Upper lobe of right lung (tissue), 1 donor: ENCODE measurements at regions not wholly inside any gene's neighbourhood (a gene's known extent, or its start where the extent isn't known, plus 50 kb on each side); places are given as distances from the start of the nearest gene placed in this dataset.

ENCODE experiments used
- ATAC-seq: fragments of 200-7000 bp; cut with Tn5 transposase; one replicate; pipeline ENCODE4 v1.9.1; 2020; ENCODE audit warnings: mild to moderate bottlenecking, moderate library complexity
- DNase-seq: peaks from one replicate; pipeline ENCODE4 v3.0.0-alpha.2; 2020
- H3K27ac ChIP-seq: fragments of 200-600 bp; one replicate; pipeline ENCODE4 v1.8.0; 2022
- H3K27me3 ChIP-seq: fragments of 200-600 bp; one replicate; pipeline ENCODE4 v1.8.0; 2022; ENCODE audit warnings: mild to moderate bottlenecking
- H3K36me3 ChIP-seq: fragments of 200-600 bp; one replicate; pipeline ENCODE4 v1.8.0; 2022
- H3K4me1 ChIP-seq: fragments of 200-600 bp; one replicate; pipeline ENCODE4 v1.8.0; 2022
- H3K4me3 ChIP-seq: fragments of 200-600 bp; one replicate; pipeline ENCODE4 v1.8.0; 2022; ENCODE audit warnings: mild to moderate bottlenecking
- H3K9me3 ChIP-seq: fragments of 200-600 bp; one replicate; pipeline ENCODE4 v1.8.0; 2022
- CTCF ChIP-seq: fragments of 200-600 bp; IDR thresholded peaks from one replicate; pipeline ENCODE4 v1.8.0; 2022; ENCODE audit warnings: antibody characterized with exemption
- intact Hi-C: fragments of 100-400 bp; cut with DNase I; formaldehyde crosslinking; loops from one replicate; pipeline ENCODE4 v1.11.0; 2022
- donor health status: DM: no; HTN: yes; CAD: no; lungs with severe emphysema.

GRCh38 chr12:71353607-71354006 is 86.0 kb upstream of the LGR5 start:
- Histone ChIP-seq H3K4me1 (no peaks in the 10 kb centered on the region), H3K4me3 (no peak overlapping the region), H3K27ac (no peak overlapping the region), H3K27me3 (no peaks in the 10 kb centered on the region), H3K9me3 (no peaks in the 10 kb centered on the region), H3K36me3 (no peaks in the 10 kb centered on the region)
- TF ChIP-seq CTCF: no peak
- intact Hi-C loops: no loop called here
- DNase-seq (no peak), ATAC-seq (no peak)

- H3K4me3 ChIP-seq: no peak overlapping the region
These were observed 89.6 kb upstream of the LGR5 start for GRCh38 chr12:71349950-71350349.

GRCh38 chr12:71338933-71339332 is 100.7 kb upstream of the LGR5 start:
- no peak for DNase-seq
- H3K4me1 ChIP-seq: no peaks in the 10 kb centered on the region
- TF ChIP-seq CTCF: no peak
- H3K9me3 ChIP-seq: no peaks in the 10 kb centered on the region
- no peak overlapping the region for H3K4me3 ChIP-seq
- H3K27me3 ChIP-seq: no peaks in the 10 kb centered on the region
- intact Hi-C loops: no loop called here
- H3K36me3 ChIP-seq: no peaks in the 10 kb centered on the region
- no peak overlapping the region for H3K27ac ChIP-seq
- no peak for ATAC-seq

More at GRCh38 chr12:71349950-71350349, 89.6 kb upstream of the LGR5 start:
- intact Hi-C loops: no loop called here
- ATAC-seq: no peak
- TF ChIP-seq CTCF: no peak
- H3K27me3 ChIP-seq: no peaks in the 10 kb centered on the region
- H3K36me3 ChIP-seq: no peaks in the 10 kb centered on the region
- no peak overlapping the region for H3K27ac ChIP-seq
- no peak for DNase-seq
- no peaks in the 10 kb centered on the region for H3K9me3 ChIP-seq
- no peaks in the 10 kb centered on the region for H3K4me1 ChIP-seq

GRCh38 chr12:71335963-71336257 is 103.7 kb upstream of the LGR5 start:
- ATAC-seq: no peak
- intact Hi-C loops: no loop called here
- Histone ChIP-seq H3K4me3 (no peak overlapping the region), H3K27me3 (no peaks in the 10 kb centered on the region), H3K27ac (no peak overlapping the region), H3K4me1 (no peaks in the 10 kb centered on the region), H3K36me3 (no peaks in the 10 kb centered on the region), H3K9me3 (no peaks in the 10 kb centered on the region)
- no peak for DNase-seq
- no peak for TF ChIP-seq CTCF

GRCh38 chr12:71335151-71335962 is 104.2 kb upstream of the LGR5 start:
- Histone ChIP-seq H3K4me1 (no peaks in the 10 kb centered on the region), H3K36me3 (no peaks in the 10 kb centered on the region), H3K27ac (no peak overlapping the region), H3K9me3 (no peaks in the 10 kb centered on the region), H3K27me3 (no peaks in the 10 kb centered on the region), H3K4me3 (no peak overlapping the region)
- DNase-seq (no peak), ATAC-seq (no peak)
- intact Hi-C loops: no loop called here
- no peak for TF ChIP-seq CTCF

GRCh38 chr12:71333418-71333817 is 106.2 kb upstream of the LGR5 start:
- no peak overlapping the region for H3K27ac ChIP-seq
- no peak for ATAC-seq
- no peaks in the 10 kb centered on the region for H3K9me3 ChIP-seq
- H3K4me1 ChIP-seq: no peaks in the 10 kb centered on the region
- H3K27me3 ChIP-seq: no peaks in the 10 kb centered on the region
- intact Hi-C loops: no loop called here
- DNase-seq: no peak
- H3K36me3 ChIP-seq: no peaks in the 10 kb centered on the region
- TF ChIP-seq CTCF: no peak
- H3K4me3 ChIP-seq: no peak overlapping the region
